Astrocyte of the cerebellum (primary cell): ENCODE measurements at regions not wholly inside any gene's neighbourhood (a gene's known extent, or its start where the extent isn't known, plus 50 kb on each side); places are given as distances from the start of the nearest gene placed in this dataset.

ENCODE experiments used
- DNase-seq: peaks from one replicate; pipeline ENCODE4 v3.0.0-alpha.2; 2011; ENCODE audit warnings: low read depth
- H3K4me3 ChIP-seq: 2 replicates; pipeline ENCODE4 v1.5.1; 2011; ENCODE audit warnings: mild to moderate bottlenecking, low read depth, low read length, moderate library complexity
- CTCF ChIP-seq: IDR thresholded peaks from 2 replicates; pipeline ENCODE4 v1.5.1; 2012; ENCODE audit warnings: low read length, low read depth, moderate library complexity, mild to moderate bottlenecking; ENCODE audit errors: missing control alignments
- in situ Hi-C: cut with HindIII; loops from 2 replicates; pipeline ENCODE4 v1.10.0; 2017; ENCODE audit warnings: low sequenced_read_pairs

- no peak for TF ChIP-seq CTCF
- in situ Hi-C loops, result no loop called here
- DNase-seq, result no peak
- no peak overlapping the region for H3K4me3 ChIP-seq
Measured at GRCh38 chr11:81000334-81000733, 1559.5 kb upstream of the TENM4 start.

GRCh38 chr11:80995523-80995922 is 1554.7 kb upstream of the TENM4 start:
- in situ Hi-C loops, result no loop called here
- no peak for DNase-seq
- no peak overlapping the region for H3K4me3 ChIP-seq
- TF ChIP-seq CTCF, result no peak

- in situ Hi-C loops, result no loop called here
- H3K4me3 ChIP-seq, result no peak overlapping the region
- no peak for TF ChIP-seq CTCF
- no peak for DNase-seq
Measured at GRCh38 chr11:80993536-80993935, 1552.7 kb upstream of the TENM4 start.

- in situ Hi-C loops, result no loop called here
- no peak overlapping the region for H3K4me3 ChIP-seq
- no peak for TF ChIP-seq CTCF
- no peak for DNase-seq
Measured at GRCh38 chr11:80990885-80991284, 1550.1 kb upstream of the TENM4 start.

GRCh38 chr11:80987171-80987570 is 1546.3 kb upstream of the TENM4 start:
- TF ChIP-seq CTCF, result no peak
- no peak for DNase-seq
- no peak overlapping the region for H3K4me3 ChIP-seq
- in situ Hi-C loops, result no loop called here

- in situ Hi-C loops, result no loop called here
- no peak for TF ChIP-seq CTCF
Measured at GRCh38 chr11:80986421-80987074, 1545.7 kb upstream of the TENM4 start.

More at GRCh38 chr11:80986421-80987074, 1545.7 kb upstream of the TENM4 start:
- H3K4me3 ChIP-seq, result no peak overlapping the region
- no peak for DNase-seq
